ENCODE measurements at regions not wholly inside any gene's neighbourhood (a gene's known extent, or its start where the extent isn't known, plus 50 kb on each side); places are given as distances from the start of the nearest gene placed in this dataset.

DNA sequence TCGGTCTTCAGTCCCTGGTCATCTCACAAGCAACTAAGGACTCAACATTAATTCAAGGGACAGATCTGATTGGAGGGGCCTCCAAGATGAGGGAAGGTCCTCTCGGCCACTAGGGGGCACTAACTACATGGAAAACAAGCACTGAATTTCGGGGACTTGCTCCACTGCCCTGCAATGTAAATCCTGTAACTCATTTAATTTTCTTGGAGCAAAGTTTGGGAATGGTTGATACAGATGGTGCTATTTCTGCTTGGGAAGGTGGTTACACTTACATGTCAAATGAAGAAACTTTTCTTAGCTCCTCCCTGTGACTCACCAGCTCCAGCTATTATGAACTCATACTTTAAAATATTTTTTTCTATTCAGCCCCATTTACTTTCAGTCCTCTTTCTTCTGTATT, 97.4 kb upstream of the KCNJ15 start:
- DNase-seq = peak; percentile 20

- no peak for DNase-seq
Measured at GRCh38 chr21:38165466-38166172, 91.2 kb upstream of the KCNJ15 start.

GRCh38 chr21:38166173-38166535, 90.6 kb upstream of the KCNJ15 start:
- DNase-seq = no peak

- no peak for DNase-seq
Measured at GRCh38 chr21:38167345-38167744, 89.4 kb upstream of the KCNJ15 start.

- DNase-seq = no peak
Measured at GRCh38 chr21:38170283-38170682, 86.5 kb upstream of the KCNJ15 start.

DNA sequence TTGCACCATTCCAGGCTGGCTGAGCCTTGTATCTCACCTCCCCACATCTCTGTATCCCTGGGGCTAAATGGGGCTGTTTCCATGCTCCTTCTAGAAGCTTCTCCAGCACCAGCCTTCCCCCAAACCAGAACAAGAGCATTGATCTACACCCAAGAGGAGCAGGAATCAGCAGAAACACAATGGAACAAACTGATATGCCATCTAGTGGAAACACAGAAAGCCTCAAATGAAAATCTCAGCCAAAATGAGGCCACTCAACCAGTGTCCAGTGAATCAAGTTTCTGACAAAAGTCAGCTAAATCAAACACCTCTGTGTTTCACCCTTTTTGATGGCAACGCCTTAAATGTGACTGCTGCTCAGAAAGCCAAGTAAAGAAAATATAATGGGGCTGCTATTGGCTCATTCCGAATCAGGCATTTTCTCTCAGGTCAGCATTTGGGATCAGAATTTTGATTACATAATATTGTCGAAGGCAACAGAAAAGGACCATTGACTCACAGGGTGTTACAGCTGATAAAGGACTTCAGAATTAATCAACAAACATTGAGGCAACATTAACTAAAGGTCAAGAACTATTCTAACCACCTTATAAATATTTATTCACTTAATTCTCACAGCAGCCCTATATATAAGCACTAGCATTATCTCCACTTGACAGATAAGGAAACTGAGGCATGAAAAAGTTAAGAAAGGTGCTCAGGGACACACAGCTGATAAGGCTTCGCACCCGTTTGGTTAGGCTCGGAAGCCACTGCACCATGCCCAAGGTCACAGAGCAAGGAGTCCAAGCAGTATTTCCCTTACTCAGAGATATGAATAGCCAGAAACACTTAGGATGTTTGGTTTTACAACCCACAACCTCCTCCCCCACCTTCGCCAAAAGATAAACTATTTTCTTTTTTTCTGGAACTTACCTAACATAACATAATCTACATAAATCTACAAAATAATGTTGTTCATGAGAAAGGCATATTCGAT, 85.8 kb upstream of the KCNJ15 start:
- no peak for DNase-seq

DNA sequence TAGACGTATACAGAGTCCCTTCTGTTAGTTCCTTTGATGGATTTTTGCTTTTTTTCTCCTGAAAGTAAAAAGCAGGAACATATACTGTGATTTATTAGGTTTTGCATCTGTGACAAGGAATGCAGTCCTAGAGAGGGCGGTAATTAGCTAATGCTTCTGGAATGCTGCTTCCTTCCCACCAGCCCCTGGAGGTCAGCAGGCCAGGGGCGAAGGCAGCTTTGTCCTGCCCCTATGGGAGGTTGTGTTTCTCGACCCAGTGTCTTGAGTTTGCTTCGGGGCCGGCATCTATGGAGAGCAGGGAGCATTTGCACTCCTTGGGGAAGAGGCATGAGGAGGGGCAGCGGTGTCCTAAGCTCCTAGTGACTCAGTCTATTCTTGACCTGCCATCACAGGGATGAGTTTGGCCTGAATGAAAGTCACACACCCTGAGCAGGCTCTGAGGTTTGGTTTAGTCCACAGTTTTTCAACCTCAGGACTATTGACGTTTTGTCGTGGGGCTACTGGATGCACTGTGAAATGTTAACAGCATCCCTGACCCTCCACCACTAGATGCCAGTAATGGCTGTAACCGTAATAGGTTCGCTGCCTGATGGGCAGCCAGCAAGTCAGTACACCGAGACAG, 85.0 kb upstream of the KCNJ15 start:
- DNase-seq = no peak

- DNase-seq = no peak
Measured at GRCh38 chr21:38173276-38174035, 83.3 kb upstream of the KCNJ15 start.

DNA sequence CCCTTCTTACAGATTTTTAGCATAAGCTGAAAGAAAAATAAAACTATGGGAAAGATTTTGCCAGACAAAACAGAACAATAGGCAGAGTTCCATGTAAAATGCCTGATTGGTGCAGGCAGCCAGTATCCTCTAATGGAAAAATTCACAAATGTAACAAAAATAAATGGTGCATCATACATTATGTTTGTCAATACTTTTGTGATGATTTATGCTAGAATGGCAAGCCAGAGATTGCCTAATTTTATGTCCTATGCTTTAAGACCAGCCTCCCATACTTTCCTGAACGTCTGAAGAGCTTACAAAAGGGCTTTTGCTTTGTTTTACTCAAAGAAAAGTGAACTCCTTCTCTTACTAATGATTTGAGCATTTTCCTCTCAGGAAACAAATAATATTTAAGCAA, 81.5 kb upstream of the KCNJ15 start:
- DNase-seq = no peak

DNA sequence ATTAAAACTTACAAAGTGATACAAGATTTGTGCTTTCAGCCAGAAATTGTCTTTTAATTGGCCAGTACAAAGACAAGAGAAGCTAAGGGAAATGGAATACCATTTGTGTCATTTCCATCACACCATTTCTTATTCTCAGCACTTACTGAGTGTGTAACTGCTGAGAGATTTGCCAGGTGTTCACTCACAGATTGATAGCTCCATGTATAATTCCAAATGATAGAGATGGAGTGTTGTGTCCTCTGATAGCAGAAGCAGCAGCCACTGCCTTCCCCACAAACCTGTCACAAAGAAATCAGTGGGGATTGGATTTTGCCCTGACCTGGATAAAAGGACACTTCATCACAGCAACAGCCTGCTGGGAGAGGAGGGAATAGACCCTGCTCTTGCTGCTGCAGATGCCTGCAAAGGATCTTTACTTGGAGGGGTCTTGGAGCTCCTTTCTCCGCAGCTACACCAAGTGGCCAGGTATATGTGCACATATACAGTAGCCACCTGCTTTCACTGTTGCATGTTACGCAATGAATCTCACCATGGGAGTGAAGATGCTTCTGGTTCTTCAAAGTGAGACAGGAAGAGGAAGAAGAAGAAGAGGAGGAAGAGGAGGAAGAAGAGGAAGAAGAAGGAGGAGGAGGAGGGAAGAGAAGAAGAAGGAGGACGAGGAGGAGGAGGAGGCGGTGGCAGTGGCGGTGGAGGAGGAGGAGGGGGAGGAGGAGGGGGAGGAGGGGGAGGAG, 78.7 kb upstream of the KCNJ15 start:
- no peak for DNase-seq

DNA sequence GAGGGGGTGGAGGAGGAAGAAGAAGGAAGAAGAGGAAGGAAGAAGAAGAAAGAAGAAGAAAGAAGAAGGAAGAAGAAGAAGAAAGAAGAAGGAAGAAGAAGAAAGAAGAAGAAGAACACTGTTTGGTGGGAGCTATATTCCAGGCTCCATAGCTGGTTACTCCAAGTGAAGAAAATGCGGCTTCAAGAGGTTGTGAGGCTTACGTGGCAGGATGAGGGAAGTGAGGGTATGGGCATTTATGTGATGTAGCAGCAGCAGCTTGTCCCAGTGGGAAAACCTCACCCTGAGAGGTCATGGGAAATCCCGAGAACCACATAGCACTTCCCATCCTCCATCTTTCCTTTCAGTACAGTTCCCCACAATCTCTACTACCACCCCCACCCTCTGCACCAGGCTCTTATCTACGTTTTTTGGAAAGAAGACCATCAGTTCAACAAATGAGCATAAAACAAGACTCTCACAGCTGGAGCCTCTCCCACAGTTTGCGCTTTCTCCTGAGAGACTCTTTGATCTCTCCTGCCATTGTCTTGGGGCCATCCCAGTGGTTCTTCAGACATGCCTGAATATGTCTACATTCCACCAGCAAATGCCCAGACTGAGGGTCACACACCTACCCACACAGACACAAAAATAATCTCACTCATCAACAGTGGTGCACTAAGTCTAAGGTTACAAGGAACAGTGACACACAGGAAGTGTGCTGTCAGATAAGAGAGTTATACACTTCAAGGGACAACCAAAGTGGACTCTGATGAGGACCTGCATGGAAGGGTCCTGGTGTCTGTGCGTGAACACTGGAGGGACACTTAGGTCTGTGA, 77.9 kb upstream of the KCNJ15 start:
- DNase-seq = no peak

- DNase-seq = no peak
Measured at GRCh38 chr21:38179511-38179910, 77.3 kb upstream of the KCNJ15 start.

DNA sequence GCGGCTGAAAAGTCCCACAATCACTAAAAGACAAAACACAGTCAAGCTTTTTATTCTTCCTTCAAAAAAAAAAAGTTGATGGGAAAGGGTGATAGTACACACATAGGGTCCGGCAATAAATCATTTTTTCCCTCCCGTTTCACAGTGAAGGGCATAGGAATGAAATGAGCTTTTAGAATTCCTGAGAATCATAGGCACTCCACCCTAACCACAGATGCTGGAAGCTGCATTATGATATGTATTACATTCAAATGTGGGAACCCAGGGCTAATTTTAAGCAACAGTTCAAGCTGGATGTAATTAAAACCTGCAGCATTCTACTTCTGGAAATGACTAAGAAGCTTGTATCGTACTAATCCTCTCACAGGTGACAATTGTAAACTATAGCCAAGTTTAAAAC, 75.7 kb upstream of the KCNJ15 start:
- no peak for DNase-seq

DNA sequence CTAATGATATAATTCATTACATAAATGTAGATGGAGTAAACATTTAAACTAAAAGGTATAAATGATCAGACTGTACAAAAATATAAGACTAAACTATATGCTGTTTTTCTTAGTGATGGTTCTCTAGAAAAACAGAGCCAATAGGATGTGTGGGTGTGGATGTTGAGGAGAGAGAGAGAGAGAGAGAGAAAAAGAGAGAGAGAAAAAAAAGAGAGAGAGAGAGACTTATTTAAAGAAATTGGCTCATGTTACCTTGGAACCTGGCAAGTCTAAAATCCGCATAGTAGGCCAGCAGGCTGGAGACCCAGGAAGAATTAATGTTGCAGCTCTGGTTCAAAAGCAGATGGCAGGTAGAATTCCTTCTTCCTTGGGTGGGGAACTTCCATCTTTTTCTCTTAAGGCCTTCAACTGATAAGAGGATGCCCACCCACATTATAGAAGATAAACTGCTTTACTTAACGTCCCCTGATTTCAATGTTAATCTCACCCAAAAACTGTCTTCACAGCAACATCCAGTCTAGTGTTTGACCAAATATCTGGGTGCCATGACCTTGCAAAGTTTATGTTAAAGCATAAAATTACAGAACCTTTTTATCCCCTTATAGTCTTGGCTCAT, 74.3 kb upstream of the KCNJ15 start:
- no peak for DNase-seq

DNA sequence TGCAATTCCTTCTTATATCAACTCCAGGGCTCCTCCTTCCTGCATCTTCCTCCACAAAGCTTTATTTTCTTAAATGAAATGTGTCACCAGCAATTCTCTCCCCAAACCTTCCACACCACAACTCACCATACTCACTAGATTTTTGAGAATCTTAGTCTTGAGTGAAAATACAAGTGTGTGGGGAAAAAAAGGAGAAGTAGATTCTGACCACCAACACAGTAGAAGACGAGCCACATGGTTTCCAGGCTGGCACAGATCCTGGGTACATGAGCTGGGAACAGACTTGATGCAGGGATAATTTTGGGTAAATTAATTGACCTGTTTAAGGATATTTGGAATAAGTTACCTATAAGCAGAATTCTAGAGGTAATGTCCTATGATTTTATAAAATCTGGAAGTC, 72.8 kb upstream of the KCNJ15 start:
- no peak for DNase-seq

GRCh38 chr21:38186661-38187270, 70.0 kb upstream of the KCNJ15 start:
- DNase-seq = no peak

DNA sequence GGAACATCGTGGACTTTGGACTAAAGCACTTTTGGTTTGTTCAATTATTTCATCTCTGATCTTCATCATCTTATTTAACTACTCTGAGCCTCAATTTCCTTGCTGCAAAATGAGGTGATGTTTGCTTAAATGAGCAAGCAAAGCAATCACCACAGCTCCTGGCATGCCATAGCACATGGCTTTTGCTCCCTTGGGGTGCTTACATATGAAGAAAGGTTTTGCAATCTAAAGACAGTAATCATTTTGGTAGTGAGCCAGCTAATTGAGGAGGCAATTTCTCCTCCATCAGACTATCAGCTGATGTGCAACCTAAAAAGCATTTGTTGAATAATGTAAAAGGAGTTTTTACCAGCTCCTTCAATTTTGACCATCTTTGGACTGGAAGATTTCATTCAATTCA, 68.8 kb upstream of the KCNJ15 start:
- DNase-seq = no peak

DNA sequence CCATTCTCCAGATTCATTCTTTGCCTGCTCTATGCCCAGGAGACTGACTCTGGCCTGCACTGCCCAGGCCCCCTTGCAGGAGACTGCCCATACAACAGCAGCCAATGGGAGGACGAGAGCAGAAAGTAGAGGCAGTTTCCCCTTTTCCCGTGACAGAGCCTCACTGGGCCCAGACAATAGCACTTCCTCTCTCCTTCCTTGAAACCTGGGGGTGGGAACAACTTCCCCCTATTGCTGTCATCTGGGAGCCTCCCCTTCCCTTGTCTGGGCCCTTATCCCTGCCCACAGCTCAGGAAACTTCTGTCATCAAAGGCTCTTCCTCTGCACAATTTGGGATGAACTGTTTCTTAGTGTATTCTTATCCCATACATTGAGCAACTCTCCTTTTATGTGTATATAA, 60.8 kb upstream of the KCNJ15 start:
- DNase-seq = no peak

DNA sequence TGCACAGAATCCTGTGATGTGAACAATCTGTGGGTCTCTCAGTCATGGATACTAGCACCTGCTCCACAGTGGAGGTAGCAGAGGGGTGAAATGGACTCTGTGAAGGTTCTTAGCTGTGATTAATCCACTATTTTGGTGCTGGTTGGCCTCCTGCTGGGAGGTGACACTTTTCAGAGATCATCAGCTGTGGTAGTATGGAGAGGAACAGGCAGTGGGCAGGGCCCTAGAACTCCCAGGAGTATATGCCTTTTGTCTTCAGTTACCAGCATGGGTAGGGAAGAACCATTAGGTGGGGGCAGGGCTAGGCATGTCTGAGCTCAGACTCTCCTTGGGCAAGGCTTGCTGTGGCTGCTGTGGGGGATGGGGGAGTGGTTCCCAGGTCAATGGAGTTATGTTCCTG, 54.0 kb upstream of the KCNJ15 start:
- DNase-seq = no peak

DNA sequence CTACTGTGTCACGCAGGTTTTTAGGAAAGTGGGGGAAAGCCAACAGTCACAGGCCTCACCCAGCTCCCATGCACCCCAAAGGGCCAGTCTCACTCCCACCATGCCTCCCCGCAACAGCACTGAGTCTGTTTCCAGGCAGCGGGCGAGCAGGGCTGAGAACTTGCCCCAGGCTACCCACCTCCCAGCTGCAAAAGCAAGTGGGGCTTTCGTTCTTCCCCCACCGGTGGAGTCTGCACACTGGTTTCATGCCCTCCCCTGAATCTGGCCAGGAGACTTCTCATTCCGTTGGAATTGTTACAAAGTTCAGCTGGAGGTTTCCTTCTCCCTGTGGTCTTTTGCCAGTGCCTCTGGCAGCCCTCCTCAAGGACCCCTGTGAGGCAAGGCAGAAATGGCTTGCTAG, 53.6 kb upstream of the KCNJ15 start:
- no peak for DNase-seq

DNA sequence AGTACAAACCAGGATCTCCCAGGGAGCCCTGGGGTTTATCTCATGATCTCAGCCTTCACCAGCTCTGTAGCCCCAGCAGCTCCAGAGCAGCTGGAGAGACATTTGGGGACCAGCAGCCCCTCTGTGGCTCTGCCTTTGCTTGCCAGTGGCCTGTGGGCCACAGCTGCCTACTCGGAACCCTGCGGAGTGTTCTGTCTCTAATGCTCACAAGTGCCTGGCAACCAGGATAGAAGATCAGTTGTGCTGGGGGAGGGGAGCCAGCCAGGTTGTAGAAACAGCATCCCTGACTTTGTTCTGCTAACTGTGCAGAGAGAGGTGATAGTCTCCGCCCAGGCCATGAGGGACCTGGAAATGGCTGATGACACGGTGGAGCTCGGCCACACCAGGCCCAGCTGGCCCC, 50.9 kb upstream of the KCNJ15 start:
- DNase-seq = no peak
